GM12878 (cell line): ENCODE measurements at regions not wholly inside any gene's neighbourhood (a gene's known extent, or its start where the extent isn't known, plus 50 kb on each side); places are given as distances from the start of the nearest gene placed in this dataset.

Experiments
- ATAC-seq: fragments of 200-7000 bp; cut with Tn5 transposase; 3 replicates; pipeline ENCODE4 v1.9.1; 2020; ENCODE audit warnings: mild to moderate bottlenecking, moderate library complexity
- BruUV-seq: library from RNA; stranded (reverse); fragments of 400-500 nt; replicated peaks from 2 replicates; lab custom pipeline; 2021; lab: Mats Ljungman, UMichigan
- CTCF ChIA-PET: fragments of 300-600 bp; sonication (Branson Sonifier 250); formaldehyde crosslinking; extraction: SDS; loops from one replicate; lab custom pipeline; 2021; ENCODE audit warnings: inconsistent platforms; lab: Yijun Ruan, JAX
- POLR2A ChIA-PET: fragments of 350-600 bp; formaldehyde crosslinking; extraction: SDS; loops from one replicate; lab custom pipeline; 2021; ENCODE audit warnings: inconsistent platforms; lab: Charles Lee
- RAD21 ChIA-PET: fragments of 300-600 bp; sonication (Branson Sonifier 250); formaldehyde crosslinking; loops from one replicate; lab custom pipeline; 2023; ENCODE audit warnings: antibody characterized with exemption; ENCODE audit not compliant: unreplicated experiment; lab: Charles Lee
- SMC1A ChIA-PET: fragments of 300-600 bp; sonication (Branson Sonifier 250); formaldehyde crosslinking; loops from one replicate; lab custom pipeline; 2023; ENCODE audit not compliant: unreplicated experiment, uncharacterized antibody; lab: Charles Lee
- DNase-seq: peaks from one replicate; pipeline ENCODE4 v3.0.0-alpha.2; 2011; ENCODE audit warnings: low read depth, low spot score
- FAIRE-seq: peaks from 3 replicates; lab custom pipeline; 2011; peaks lifted over from hg19 to GRCh38; lab: Jason Lieb, UNC
- H2AFZ ChIP-seq: 2 replicates; pipeline ENCODE4 v1.6.0; 2011; ENCODE audit warnings: low read depth, low read length, control low read depth; ENCODE audit not compliant: control insufficient read depth
- H3K27ac ChIP-seq: 2 replicates; pipeline ENCODE4 v1.5.1; 2011; ENCODE audit warnings: control low read depth; ENCODE audit not compliant: control insufficient read depth, insufficient read depth
- H3K27me3 ChIP-seq, 2 experiments: replicated peaks in 1 of 2; 2 replicates each; pipeline versions ENCODE4 v1.6.0 to v1.6.1; 2011; ENCODE audit warnings: low read length in 1 of 2; ENCODE audit not compliant: control insufficient read depth in 2 of 2, insufficient read depth in 2 of 2
- H3K36me3 ChIP-seq, 2 experiments: 2 replicates each; pipeline ENCODE4 v1.5.1; 2011; ENCODE audit warnings: low read length in 1 of 2; ENCODE audit not compliant: control insufficient read depth in 2 of 2, insufficient read depth in 2 of 2
- H3K4me1 ChIP-seq: 2 replicates; pipeline ENCODE4 v1.6.1; 2011; ENCODE audit warnings: mild to moderate bottlenecking, low read length, moderate library complexity, mixed read lengths; ENCODE audit not compliant: control insufficient read depth, insufficient read depth
- H3K4me2 ChIP-seq: 2 replicates; pipeline ENCODE4 v1.6.0; 2011; ENCODE audit warnings: control low read depth; ENCODE audit not compliant: control insufficient read depth, insufficient read depth
- H3K4me3 ChIP-seq: fragments of 200-600 bp; sonication (generic); 2 replicates; pipeline ENCODE4 v1.5.1; 2016
- H3K79me2 ChIP-seq: 2 replicates; pipeline ENCODE4 v1.6.0; 2011; ENCODE audit warnings: low read length; ENCODE audit not compliant: control insufficient read depth, insufficient read depth
- H3K9ac ChIP-seq: 2 replicates; pipeline ENCODE4 v1.8.0; 2011; ENCODE audit warnings: low read length, control low read depth, mixed read lengths; ENCODE audit not compliant: control insufficient read depth, insufficient read depth
- H3K9me3 ChIP-seq: replicated peaks from 3 replicates; pipeline ENCODE4 v1.5.1; 2011; ENCODE audit warnings: mild to moderate bottlenecking, low read length; ENCODE audit not compliant: control insufficient read depth, insufficient read depth
- H4K20me1 ChIP-seq: 2 replicates; pipeline ENCODE4 v1.6.0; 2011; ENCODE audit not compliant: control insufficient read depth, insufficient read depth
- ATF7 ChIP-seq: fragments of 450-650 bp; IDR thresholded peaks from 2 replicates; pipeline ENCODE4 v1.6.1; 2016; ENCODE audit warnings: low read depth, mild to moderate bottlenecking
- FOXK2 ChIP-seq: fragments of 450-650 bp; IDR thresholded peaks from 2 replicates; pipeline ENCODE4 v1.6.1; 2017; ENCODE audit warnings: mild to moderate bottlenecking, moderate library complexity
- IKZF1 ChIP-seq: fragments of 450-650 bp; conservative IDR thresholded peaks from 2 replicates; pipeline ENCODE4 v1.6.1; 2017; ENCODE audit warnings: antibody characterized with exemption, mild to moderate bottlenecking
- IKZF2 ChIP-seq, 2 experiments: fragments of 450-650 bp; IDR thresholded peaks; 2 replicates each; pipeline ENCODE4 v1.6.1; 2017; ENCODE audit warnings: mild to moderate bottlenecking in 2 of 2, moderate library complexity in 2 of 2
- SREBF1 ChIP-seq: IDR thresholded peaks from 2 replicates; pipeline ENCODE4 v1.6.1; 2012; ENCODE audit warnings: mild to moderate bottlenecking, low read length
- TCF7 ChIP-seq: IDR thresholded peaks from 2 replicates; pipeline ENCODE4 v1.6.1; 2014; ENCODE audit warnings: antibody characterized with exemption, borderline replicate concordance
- USF1 ChIP-seq: IDR thresholded peaks from 2 replicates; pipeline ENCODE4 v1.6.1; 2011; ENCODE audit warnings: borderline replicate concordance, low read depth, mild to moderate bottlenecking, moderate library complexity, mixed read lengths, low read length; ENCODE audit not compliant: insufficient read depth; ENCODE audit errors: extremely low read length
- ZBTB40 ChIP-seq: fragments of 450-650 bp; IDR thresholded peaks from 2 replicates; pipeline ENCODE4 v1.6.1; 2016; ENCODE audit warnings: mild to moderate bottlenecking, moderate library complexity, borderline replicate concordance
- WGBS: methylation state at CpG from one replicate; pipeline ENCODE4 v1.1.6; 2016; ENCODE audit warnings: low lambda C conversion rate; ENCODE audit not compliant: insufficient replicate concordance, insufficient coverage; ENCODE audit errors: missing lambda C conversion rate; 5-methylcytosine and 5-hydroxymethylcytosine counted together
- in situ Hi-C: fragments of 300-500 bp; cut with MboI; formaldehyde crosslinking; loops from 9 replicates; pipeline ENCODE4 v1.14.3; 2018; ENCODE audit warnings: mixed read lengths
- intact Hi-C: fragments of 100-400 bp; cut with micrococcal nuclease; formaldehyde crosslinking; loops from one replicate; pipeline ENCODE4 v1.14.2; 2022; ENCODE audit not compliant: unreplicated experiment

GRCh38 chr2:7849027-7849426 lies 832.8 kb upstream of the ID2 start:
- FAIRE-seq = no peak
- RAD21 ChIA-PET = interaction anchor here (0.8 to 1.8 kb wide), 2 partner anchors 9 to 23 kb away, joined by 3 to 5 read pairs; no protein-coding TSS in a partner anchor
- Histone ChIP-seq H3K79me2 (no peaks in the 10 kb centered on the region), H4K20me1 (no peaks in the 10 kb centered on the region), H2AFZ (no peak overlapping the region), H3K9me3 (no peaks in the 10 kb centered on the region), H3K27me3 (no peaks in the 10 kb centered on the region), H3K9ac (no peak overlapping the region), H3K4me2 (no peak overlapping the region), H3K4me3 (no peak overlapping the region), H3K27ac (no peak overlapping the region), H3K4me1 (peaks cover 6% of the 10 kb centered on the region; the same call in 1 of the 2 replicates)
- DNase-seq = no peak
- in situ Hi-C loops = no loop called here
- ATAC-seq = no peak
- CTCF ChIA-PET = interaction anchor here (1.4 to 1.7 kb wide), 2 partner anchors 9 to 11 kb away, joined by 5 to 6 read pairs; no protein-coding TSS in a partner anchor
- SMC1A ChIA-PET = interaction anchor here (1.1 to 2.8 kb wide), 7 partner anchors 9 to 688 kb away, joined by 3 to 25 read pairs (median 3); no protein-coding TSS in a partner anchor
- BruUV-seq = no TSS peak
- 35% methylated on average over 1 of the region's 1 CpG for WGBS
- intact Hi-C loops = no loop called here
- TF ChIP-seq SREBF1 (no peak), IKZF2 (IDR thresholded peaks at IDR 0.05) (no peak), IKZF1 (no peak)
- TF ChIP-seq, all 136 proteins: peak for 0
- POLR2A ChIA-PET = interaction anchor here (2.1 kb wide), 1 partner anchor 9 kb away, joined by 5 read pairs; no protein-coding TSS in a partner anchor
- H3K36me3 ChIP-seq = no peaks in the 10 kb centered on the region

- Histone ChIP-seq H3K9me3 (no peaks in the 10 kb centered on the region), H3K4me3 (no peak overlapping the region), H3K27ac (no peak overlapping the region), H2AFZ (no peak overlapping the region), H4K20me1 (no peaks in the 10 kb centered on the region), H3K27me3 (no peaks in the 10 kb centered on the region), H3K79me2 (no peaks in the 10 kb centered on the region), H3K9ac (no peak overlapping the region), H3K36me3 (no peaks in the 10 kb centered on the region), H3K4me2 (no peak overlapping the region), H3K4me1 (peaks cover 6% of the 10 kb centered on the region; the same call in 1 of the 2 replicates)
- SMC1A ChIA-PET = interaction anchor here (1.1 to 2.8 kb wide), 4 partner anchors 13 to 426 kb away, joined by 3 to 25 read pairs (median 4); no protein-coding TSS in a partner anchor
- in situ Hi-C loops = no loop called here
- RAD21 ChIA-PET = interaction anchor here (0.8 kb wide), 1 partner anchor 8 kb away, joined by 3 read pairs; no protein-coding TSS in a partner anchor
- POLR2A ChIA-PET = interaction anchor here (2.1 kb wide), 1 partner anchor 8 kb away, joined by 5 read pairs; no protein-coding TSS in a partner anchor
- no TSS peak for BruUV-seq
- FAIRE-seq (no peak), ATAC-seq (no peak), DNase-seq (no peak)
- intact Hi-C loops = no loop called here
- CTCF ChIA-PET = interaction anchor here (1.4 to 1.7 kb wide), 2 partner anchors 8 to 11 kb away, joined by 5 to 6 read pairs; no protein-coding TSS in a partner anchor
- 61% methylated on average over 5 of the region's 5 CpGs for WGBS
- no peak for TF ChIP-seq USF1
- TF ChIP-seq TCF7 = no peak
- no peak for TF ChIP-seq ZBTB40
- no peak for TF ChIP-seq FOXK2
- no peak for TF ChIP-seq ATF7
These were observed 832.3 kb upstream of the ID2 start for GRCh38 chr2:7849531-7849930.
